ENCODE measurements at regions not wholly inside any gene's neighbourhood (a gene's known extent, or its start where the extent isn't known, plus 50 kb on each side); places are given as distances from the start of the nearest gene placed in this dataset.

GRCh38 chr15:88403351-88403791, 63.8 kb downstream of the MRPL46 start:
- no peak for DNase-seq (ENCODE audit: low spot score)

- no peak for DNase-seq (ENCODE audit: low spot score)
These were observed 65.1 kb downstream of the MRPL46 start for GRCh38 chr15:88401996-88402656.

- DNase-seq (ENCODE audit: low spot score), result no peak
These were observed 65.8 kb downstream of the MRPL46 start for GRCh38 chr15:88401251-88401995.

- DNase-seq (ENCODE audit: low spot score), result no peak
These were observed 66.5 kb downstream of the MRPL46 start for GRCh38 chr15:88400591-88401250.

- no peak for DNase-seq (ENCODE audit: low spot score)
These were observed 67.1 kb downstream of the MRPL46 start for GRCh38 chr15:88400084-88400483.

GRCh38 chr15:88399021-88399685, 68.0 kb downstream of the MRPL46 start:
- DNase-seq (ENCODE audit: low spot score), result no peak

- DNase-seq (ENCODE audit: low spot score), result no peak
These were observed 69.2 kb downstream of the MRPL46 start for GRCh38 chr15:88398011-88398410.

GRCh38 chr15:88397506-88397905, 69.7 kb downstream of the MRPL46 start:
- no peak for DNase-seq (ENCODE audit: low spot score)

GRCh38 chr15:88395872-88396781, 71.1 kb downstream of the MRPL46 start:
- DNase-seq (ENCODE audit: low spot score), result no peak

- DNase-seq (ENCODE audit: low spot score), result no peak
These were observed 71.9 kb downstream of the MRPL46 start for GRCh38 chr15:88395241-88395640.

GRCh38 chr15:88394553-88395145, 72.5 kb downstream of the MRPL46 start:
- DNase-seq (ENCODE audit: low spot score), result no peak

GRCh38 chr15:88393719-88394519, 73.3 kb downstream of the MRPL46 start:
- no peak for DNase-seq (ENCODE audit: low spot score)

- DNase-seq (ENCODE audit: low spot score), result no peak
These were observed 75.5 kb downstream of the MRPL46 start for GRCh38 chr15:88391700-88392099.

GRCh38 chr15:88391006-88391405, 76.2 kb downstream of the MRPL46 start:
- DNase-seq (ENCODE audit: low spot score), result no peak

GRCh38 chr15:88390164-88390901, 76.9 kb downstream of the MRPL46 start:
- DNase-seq (ENCODE audit: low spot score), result no peak

- DNase-seq (ENCODE audit: low spot score), result no peak
These were observed 78.1 kb downstream of the MRPL46 start for GRCh38 chr15:88389120-88389519.

- no peak for DNase-seq (ENCODE audit: low spot score)
These were observed 78.5 kb downstream of the MRPL46 start for GRCh38 chr15:88388686-88389085.

GRCh38 chr15:88385078-88385700, 82.0 kb downstream of the MRPL46 start:
- DNase-seq (ENCODE audit: low spot score), result no peak

GRCh38 chr15:88383354-88383753, 83.8 kb downstream of the MRPL46 start:
- DNase-seq (ENCODE audit: low spot score), result no peak
